SJSA1 (cell line): ENCODE measurements at regions not wholly inside any gene's neighbourhood (a gene's known extent, or its start where the extent isn't known, plus 50 kb on each side); places are given as distances from the start of the nearest gene placed in this dataset.
"Not testable (repeated sequence)": the region's sequence is repeated elsewhere in the genome, so short reads cannot be mapped to it uniquely, and the experiment has no call there.

ENCODE experiments used
- DNase-seq, 2 experiments: peaks; one replicate each; pipeline ENCODE4 v3.0.0-alpha.2; 2015 to 2020; ENCODE audit warnings: low spot score in 2 of 2, low read depth in 1 of 2
- H3K27ac ChIP-seq: fragments of 250-450 bp; sonication (Bioruptor Pico); 2 replicates; pipeline ENCODE4 v1.5.1; 2020; ENCODE audit warnings: mild to moderate bottlenecking, moderate library complexity
- H3K27me3 ChIP-seq: fragments of 250-450 bp; sonication (Bioruptor Pico); replicated peaks from 2 replicates; pipeline ENCODE4 v1.5.1; 2020; ENCODE audit warnings: mild to moderate bottlenecking, moderate library complexity
- H3K36me3 ChIP-seq: fragments of 250-450 bp; sonication (Bioruptor Pico); 2 replicates; pipeline ENCODE4 v1.5.1; 2020; ENCODE audit warnings: mild to moderate bottlenecking
- H3K4me1 ChIP-seq: fragments of 250-450 bp; sonication (Bioruptor Pico); replicated peaks from 2 replicates; pipeline ENCODE4 v1.6.1; 2021; ENCODE audit warnings: mild to moderate bottlenecking
- H3K4me3 ChIP-seq: fragments of 250-450 bp; sonication (Bioruptor Pico); 2 replicates; pipeline ENCODE4 v1.5.1; 2020; ENCODE audit warnings: mild to moderate bottlenecking
- H3K9me3 ChIP-seq: fragments of 250-450 bp; sonication (Bioruptor Pico); replicated peaks from 2 replicates; pipeline ENCODE4 v1.5.1; 2020; ENCODE audit warnings: mild to moderate bottlenecking

- Histone ChIP-seq H3K9me3 (no peaks in the 10 kb centered on the region), H3K27me3 (no peaks in the 10 kb centered on the region), H3K27ac (no peak overlapping the region), H3K36me3 (no peaks in the 10 kb centered on the region), H3K4me1 (no peaks in the 10 kb centered on the region), H3K4me3 (no peak overlapping the region)
- DNase-seq: no peak
Observed at GRCh38 chr5:85357309-85357708, 972.6 kb upstream of the EDIL3 start.

GRCh38 chr5:85375525-85375924, 990.8 kb upstream of the EDIL3 start:
- no peak for DNase-seq

GRCh38 chr5:85388770-85389169, 1004.1 kb upstream of the EDIL3 start:
- H3K4me1 ChIP-seq: no peaks in the 10 kb centered on the region
- H3K27ac ChIP-seq: no peak overlapping the region
- H3K36me3 ChIP-seq: no peaks in the 10 kb centered on the region
- H3K27me3 ChIP-seq: no peaks in the 10 kb centered on the region
- no peaks in the 10 kb centered on the region for H3K9me3 ChIP-seq
- no peak for DNase-seq
- H3K4me3 ChIP-seq: no peak overlapping the region

More at GRCh38 chr5:85375525-85375924, 990.8 kb upstream of the EDIL3 start:
- no peaks in the 10 kb centered on the region for H3K9me3 ChIP-seq
- H3K4me1 ChIP-seq: no peaks in the 10 kb centered on the region
- no peaks in the 10 kb centered on the region for H3K27me3 ChIP-seq
- H3K27ac ChIP-seq: no peak overlapping the region
- no peaks in the 10 kb centered on the region for H3K36me3 ChIP-seq
- no peak overlapping the region for H3K4me3 ChIP-seq

GRCh38 chr5:85392309-85392708, 1007.6 kb upstream of the EDIL3 start:
- DNase-seq, H3K9me3 ChIP-seq, H3K36me3 ChIP-seq, H3K27ac ChIP-seq, H3K27me3 ChIP-seq, H3K4me1 ChIP-seq, H3K4me3 ChIP-seq: not testable (repeated sequence)

GRCh38 chr5:85395526-85395925, 1010.8 kb upstream of the EDIL3 start:
- no peaks in the 10 kb centered on the region for H3K36me3 ChIP-seq
- no peaks in the 10 kb centered on the region for H3K9me3 ChIP-seq
- no peak overlapping the region for H3K4me3 ChIP-seq
- no peak for DNase-seq
- no peaks in the 10 kb centered on the region for H3K4me1 ChIP-seq
- no peaks in the 10 kb centered on the region for H3K27me3 ChIP-seq
- H3K27ac ChIP-seq: no peak overlapping the region

- no peak for DNase-seq
- H3K27ac ChIP-seq: no peak overlapping the region
- no peak overlapping the region for H3K4me3 ChIP-seq
- no peaks in the 10 kb centered on the region for H3K9me3 ChIP-seq
- H3K36me3 ChIP-seq: no peaks in the 10 kb centered on the region
- H3K27me3 ChIP-seq: no peaks in the 10 kb centered on the region
- no peaks in the 10 kb centered on the region for H3K4me1 ChIP-seq
Observed at GRCh38 chr5:85397451-85397850, 1012.8 kb upstream of the EDIL3 start.

- Histone ChIP-seq H3K4me3 (no peak overlapping the region), H3K9me3 (no peaks in the 10 kb centered on the region), H3K36me3 (no peaks in the 10 kb centered on the region), H3K27ac (no peak overlapping the region), H3K4me1 (no peaks in the 10 kb centered on the region), H3K27me3 (no peaks in the 10 kb centered on the region)
- no peak for DNase-seq
Observed at GRCh38 chr5:85428426-85428934, 1043.8 kb upstream of the EDIL3 start.

- not testable (repeated sequence) for H3K27ac ChIP-seq, H3K4me1 ChIP-seq, H3K9me3 ChIP-seq, DNase-seq, H3K36me3 ChIP-seq, H3K4me3 ChIP-seq, H3K27me3 ChIP-seq
Observed at GRCh38 chr5:85431726-85432125, 1047.0 kb upstream of the EDIL3 start.

- no peak overlapping the region for H3K4me3 ChIP-seq
- no peaks in the 10 kb centered on the region for H3K36me3 ChIP-seq
- H3K9me3 ChIP-seq: no peaks in the 10 kb centered on the region
- no peak overlapping the region for H3K27ac ChIP-seq
- DNase-seq: no peak
- no peaks in the 10 kb centered on the region for H3K27me3 ChIP-seq
- no peaks in the 10 kb centered on the region for H3K4me1 ChIP-seq
Observed at GRCh38 chr5:85441156-85441555, 1056.5 kb upstream of the EDIL3 start.

GRCh38 chr5:85441853-85442252, 1057.2 kb upstream of the EDIL3 start:
- Histone ChIP-seq H3K4me3 (no peak overlapping the region), H3K4me1 (no peaks in the 10 kb centered on the region), H3K27ac (no peak overlapping the region), H3K36me3 (no peaks in the 10 kb centered on the region), H3K9me3 (no peaks in the 10 kb centered on the region), H3K27me3 (no peaks in the 10 kb centered on the region)
- DNase-seq: no peak

- DNase-seq: no peak
- no peak overlapping the region for H3K27ac ChIP-seq
- H3K9me3 ChIP-seq: no peaks in the 10 kb centered on the region
- H3K4me1 ChIP-seq: no peaks in the 10 kb centered on the region
- H3K36me3 ChIP-seq: no peaks in the 10 kb centered on the region
- no peaks in the 10 kb centered on the region for H3K27me3 ChIP-seq
- H3K4me3 ChIP-seq: no peak overlapping the region
Observed at GRCh38 chr5:85452322-85453025, 1067.8 kb upstream of the EDIL3 start.

GRCh38 chr5:85453026-85453349, 1068.3 kb upstream of the EDIL3 start:
- no peak for DNase-seq
- Histone ChIP-seq H3K27ac (no peak overlapping the region), H3K36me3 (no peaks in the 10 kb centered on the region), H3K27me3 (no peaks in the 10 kb centered on the region), H3K4me1 (no peaks in the 10 kb centered on the region), H3K4me3 (no peak overlapping the region), H3K9me3 (no peaks in the 10 kb centered on the region)

- Histone ChIP-seq H3K36me3 (no peaks in the 10 kb centered on the region), H3K4me1 (no peaks in the 10 kb centered on the region), H3K27ac (no peak overlapping the region), H3K9me3 (no peaks in the 10 kb centered on the region), H3K27me3 (no peaks in the 10 kb centered on the region), H3K4me3 (no peak overlapping the region)
- no peak for DNase-seq
Observed at GRCh38 chr5:85458319-85458718, 1073.6 kb upstream of the EDIL3 start.

- no peak overlapping the region for H3K4me3 ChIP-seq
- H3K9me3 ChIP-seq: no peaks in the 10 kb centered on the region
- no peaks in the 10 kb centered on the region for H3K27me3 ChIP-seq
- no peaks in the 10 kb centered on the region for H3K36me3 ChIP-seq
- H3K4me1 ChIP-seq: no peaks in the 10 kb centered on the region
- no peak overlapping the region for H3K27ac ChIP-seq
- DNase-seq: no peak
Observed at GRCh38 chr5:85462957-85463356, 1078.3 kb upstream of the EDIL3 start.

- no peak overlapping the region for H3K4me3 ChIP-seq
- no peak overlapping the region for H3K27ac ChIP-seq
- no peaks in the 10 kb centered on the region for H3K4me1 ChIP-seq
- H3K9me3 ChIP-seq: no peaks in the 10 kb centered on the region
- H3K36me3 ChIP-seq: no peaks in the 10 kb centered on the region
- no peak for DNase-seq
- H3K27me3 ChIP-seq: no peaks in the 10 kb centered on the region
Observed at GRCh38 chr5:85466423-85466822, 1081.7 kb upstream of the EDIL3 start.
